ENCODE measurements at regions not wholly inside any gene's neighbourhood (a gene's known extent, or its start where the extent isn't known, plus 50 kb on each side); places are given as distances from the start of the nearest gene placed in this dataset.

GRCh38 chr16:85266857-85267256 is 154.6 kb upstream of the CIBAR2 start:
- WGBS (ENCODE audit: low lambda C conversion rate): 65% methylated on average over 14 of the region's 18 CpGs
- DNase-seq (ENCODE audit: low spot score) (no peak), ATAC-seq (no peak), FAIRE-seq (no peak)
- POLR2A ChIA-PET: no interaction called here
- H3K36me3 ChIP-seq (replicated peaks in 1 of 2; ENCODE audit: control insufficient read depth in 1 of 2, insufficient read depth in 2 of 2, low read length in 2 of 2): no peaks in the 10 kb centered on the region
- no TSS peak for BruUV-seq (replicated peaks)
- no peak overlapping the region for H2AFZ ChIP-seq (ENCODE audit: low read length)
- H3K27me3 ChIP-seq (ENCODE audit: control insufficient read depth in 1 of 2, insufficient read depth in 2 of 2, low read length in 2 of 2): peaks cover 4% of the 10 kb centered on the region in 2 experiments; a peak in 1 of 5 replicates
- no peak overlapping the region for H3K9ac ChIP-seq (ENCODE audit: insufficient read depth, low read depth, low read length)
- no peak overlapping the region for H3K27ac ChIP-seq (ENCODE audit: extremely low read length, insufficient read depth, low read length)
- intact Hi-C loops (cut with micrococcal nuclease; ENCODE audit: unreplicated experiment) (no loop called here), in situ Hi-C loops (cut with HindIII; ENCODE audit: extremely low pct_ligation_motif_present, low pct_unique_long_range_greater_than_20kb) (no loop called here)
- H3K4me2 ChIP-seq (ENCODE audit: low read depth, low read length): no peak overlapping the region
- no peaks in the 10 kb centered on the region for H3K9me3 ChIP-seq (ENCODE audit: low read length)
- no peaks in the 10 kb centered on the region for H3K79me2 ChIP-seq (ENCODE audit: insufficient read depth, low read length)
- no peaks in the 10 kb centered on the region for H3K4me1 ChIP-seq (ENCODE audit: insufficient read depth, low read length)
- no peaks in the 10 kb centered on the region; the same call in 1 of the 2 replicates for H4K20me1 ChIP-seq (ENCODE audit: insufficient read depth, low read length)
- CTCF ChIA-PET (ENCODE audit: low intra/inter-chr PET ratio, low total read pairs): no interaction called here
- no peak overlapping the region for H3K4me3 ChIP-seq (replicated peaks in 1 of 3; ENCODE audit: insufficient read depth in 1 of 3, low read depth in 2 of 3, low read length in 3 of 3)
- TF ChIP-seq, protein P1, sequence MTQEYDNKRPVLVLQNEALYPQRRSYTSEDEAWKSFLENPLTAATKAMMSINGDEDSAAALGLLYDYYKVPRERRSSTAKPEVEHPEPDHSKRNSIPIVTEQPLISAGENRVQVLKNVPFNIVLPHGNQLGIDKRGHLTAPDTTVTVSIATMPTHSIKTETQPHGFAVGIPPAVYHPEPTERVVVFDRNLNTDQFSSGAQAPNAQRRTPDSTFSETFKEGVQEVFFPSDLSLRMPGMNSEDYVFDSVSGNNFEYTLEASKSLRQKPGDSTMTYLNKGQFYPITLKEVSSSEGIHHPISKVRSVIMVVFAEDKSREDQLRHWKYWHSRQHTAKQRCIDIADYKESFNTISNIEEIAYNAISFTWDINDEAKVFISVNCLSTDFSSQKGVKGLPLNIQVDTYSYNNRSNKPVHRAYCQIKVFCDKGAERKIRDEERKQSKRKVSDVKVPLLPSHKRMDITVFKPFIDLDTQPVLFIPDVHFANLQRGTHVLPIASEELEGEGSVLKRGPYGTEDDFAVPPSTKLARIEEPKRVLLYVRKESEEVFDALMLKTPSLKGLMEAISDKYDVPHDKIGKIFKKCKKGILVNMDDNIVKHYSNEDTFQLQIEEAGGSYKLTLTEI (CRISPR knock-in tag; conservative IDR thresholded peaks at IDR 0.05): no peak
- TF ChIP-seq TSC22D2 (CRISPR knock-in tag; IDR thresholded peaks at IDR 0.05; ENCODE audit: borderline replicate concordance) (no peak), ZEB1 (IDR thresholded peaks at IDR 0.05; ENCODE audit: insufficient replicate concordance, low read depth) (no peak), DNMT1 (CRISPR knock-in tag; IDR thresholded peaks at IDR 0.05) (no peak), HOXA9 (CRISPR knock-in tag; IDR thresholded peaks at IDR 0.05; ENCODE audit: borderline replicate concordance) (no peak), HIVEP1 (CRISPR knock-in tag; IDR thresholded peaks at IDR 0.05) (no peak), XBP1 (CRISPR knock-in tag; IDR thresholded peaks at IDR 0.05) (no peak)
- TF ChIP-seq, protein P2, sequence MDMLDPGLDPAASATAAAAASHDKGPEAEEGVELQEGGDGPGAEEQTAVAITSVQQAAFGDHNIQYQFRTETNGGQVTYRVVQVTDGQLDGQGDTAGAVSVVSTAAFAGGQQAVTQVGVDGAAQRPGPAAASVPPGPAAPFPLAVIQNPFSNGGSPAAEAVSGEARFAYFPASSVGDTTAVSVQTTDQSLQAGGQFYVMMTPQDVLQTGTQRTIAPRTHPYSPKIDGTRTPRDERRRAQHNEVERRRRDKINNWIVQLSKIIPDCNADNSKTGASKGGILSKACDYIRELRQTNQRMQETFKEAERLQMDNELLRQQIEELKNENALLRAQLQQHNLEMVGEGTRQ (IDR thresholded peaks at IDR 0.05; ENCODE audit: low read depth, low read length): no peak
- TF ChIP-seq, protein P2 (CRISPR knock-in tag; IDR thresholded peaks at IDR 0.05; ENCODE audit: borderline replicate concordance): no peak
- TF ChIP-seq, protein P3, sequence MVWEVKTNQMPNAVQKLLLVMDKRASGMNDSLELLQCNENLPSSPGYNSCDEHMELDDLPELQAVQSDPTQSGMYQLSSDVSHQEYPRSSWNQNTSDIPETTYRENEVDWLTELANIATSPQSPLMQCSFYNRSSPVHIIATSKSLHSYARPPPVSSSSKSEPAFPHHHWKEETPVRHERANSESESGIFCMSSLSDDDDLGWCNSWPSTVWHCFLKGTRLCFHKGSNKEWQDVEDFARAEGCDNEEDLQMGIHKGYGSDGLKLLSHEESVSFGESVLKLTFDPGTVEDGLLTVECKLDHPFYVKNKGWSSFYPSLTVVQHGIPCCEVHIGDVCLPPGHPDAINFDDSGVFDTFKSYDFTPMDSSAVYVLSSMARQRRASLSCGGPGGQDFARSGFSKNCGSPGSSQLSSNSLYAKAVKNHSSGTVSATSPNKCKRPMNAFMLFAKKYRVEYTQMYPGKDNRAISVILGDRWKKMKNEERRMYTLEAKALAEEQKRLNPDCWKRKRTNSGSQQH (CRISPR knock-in tag; IDR thresholded peaks at IDR 0.05; ENCODE audit: low read depth): no peak
- TF ChIP-seq, protein P4, sequence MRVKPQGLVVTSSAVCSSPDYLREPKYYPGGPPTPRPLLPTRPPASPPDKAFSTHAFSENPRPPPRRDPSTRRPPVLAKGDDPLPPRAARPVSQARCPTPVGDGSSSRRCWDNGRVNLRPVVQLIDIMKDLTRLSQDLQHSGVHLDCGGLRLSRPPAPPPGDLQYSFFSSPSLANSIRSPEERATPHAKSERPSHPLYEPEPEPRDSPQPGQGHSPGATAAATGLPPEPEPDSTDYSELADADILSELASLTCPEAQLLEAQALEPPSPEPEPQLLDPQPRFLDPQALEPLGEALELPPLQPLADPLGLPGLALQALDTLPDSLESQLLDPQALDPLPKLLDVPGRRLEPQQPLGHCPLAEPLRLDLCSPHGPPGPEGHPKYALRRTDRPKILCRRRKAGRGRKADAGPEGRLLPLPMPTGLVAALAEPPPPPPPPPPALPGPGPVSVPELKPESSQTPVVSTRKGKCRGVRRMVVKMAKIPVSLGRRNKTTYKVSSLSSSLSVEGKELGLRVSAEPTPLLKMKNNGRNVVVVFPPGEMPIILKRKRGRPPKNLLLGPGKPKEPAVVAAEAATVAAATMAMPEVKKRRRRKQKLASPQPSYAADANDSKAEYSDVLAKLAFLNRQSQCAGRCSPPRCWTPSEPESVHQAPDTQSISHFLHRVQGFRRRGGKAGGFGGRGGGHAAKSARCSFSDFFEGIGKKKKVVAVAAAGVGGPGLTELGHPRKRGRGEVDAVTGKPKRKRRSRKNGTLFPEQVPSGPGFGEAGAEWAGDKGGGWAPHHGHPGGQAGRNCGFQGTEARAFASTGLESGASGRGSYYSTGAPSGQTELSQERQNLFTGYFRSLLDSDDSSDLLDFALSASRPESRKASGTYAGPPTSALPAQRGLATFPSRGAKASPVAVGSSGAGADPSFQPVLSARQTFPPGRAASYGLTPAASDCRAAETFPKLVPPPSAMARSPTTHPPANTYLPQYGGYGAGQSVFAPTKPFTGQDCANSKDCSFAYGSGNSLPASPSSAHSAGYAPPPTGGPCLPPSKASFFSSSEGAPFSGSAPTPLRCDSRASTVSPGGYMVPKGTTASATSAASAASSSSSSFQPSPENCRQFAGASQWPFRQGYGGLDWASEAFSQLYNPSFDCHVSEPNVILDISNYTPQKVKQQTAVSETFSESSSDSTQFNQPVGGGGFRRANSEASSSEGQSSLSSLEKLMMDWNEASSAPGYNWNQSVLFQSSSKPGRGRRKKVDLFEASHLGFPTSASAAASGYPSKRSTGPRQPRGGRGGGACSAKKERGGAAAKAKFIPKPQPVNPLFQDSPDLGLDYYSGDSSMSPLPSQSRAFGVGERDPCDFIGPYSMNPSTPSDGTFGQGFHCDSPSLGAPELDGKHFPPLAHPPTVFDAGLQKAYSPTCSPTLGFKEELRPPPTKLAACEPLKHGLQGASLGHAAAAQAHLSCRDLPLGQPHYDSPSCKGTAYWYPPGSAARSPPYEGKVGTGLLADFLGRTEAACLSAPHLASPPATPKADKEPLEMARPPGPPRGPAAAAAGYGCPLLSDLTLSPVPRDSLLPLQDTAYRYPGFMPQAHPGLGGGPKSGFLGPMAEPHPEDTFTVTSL (CRISPR knock-in tag; IDR thresholded peaks at IDR 0.05; ENCODE audit: borderline replicate concordance): no peak
